GM18861 (cell line): ENCODE measurements at regions not wholly inside any gene's neighbourhood (a gene's known extent, or its start where the extent isn't known, plus 50 kb on each side); places are given as distances from the start of the nearest gene placed in this dataset.

Experiments
- ATAC-seq: cut with Tn5 transposase; IDR thresholded peaks from one replicate; pipeline ENCODE4 v1.9.1; 2021; ENCODE audit not compliant: unreplicated experiment

- ATAC-seq: no peak
Observed at GRCh38 chr4:184942444-184943425, 75.6 kb upstream of the HELT start.

GRCh38 chr4:184949020-184949419 is 69.3 kb upstream of the HELT start:
- no peak for ATAC-seq

GRCh38 chr4:184950117-184950830 is 68.0 kb upstream of the HELT start:
- no peak for ATAC-seq

- ATAC-seq: no peak
Observed at GRCh38 chr4:184950926-184951325, 67.4 kb upstream of the HELT start.

- no peak for ATAC-seq
Observed at GRCh38 chr4:184951668-184952160, 66.6 kb upstream of the HELT start.

- no peak for ATAC-seq
Observed at GRCh38 chr4:184952522-184952921, 65.8 kb upstream of the HELT start.

- no peak for ATAC-seq
Observed at GRCh38 chr4:184953421-184953945, 64.8 kb upstream of the HELT start.

GRCh38 chr4:184953971-184954370 is 64.3 kb upstream of the HELT start:
- no peak for ATAC-seq

GRCh38 chr4:184954482-184954881 is 63.8 kb upstream of the HELT start:
- no peak for ATAC-seq

GRCh38 chr4:184955116-184955515 is 63.2 kb upstream of the HELT start:
- ATAC-seq: no peak

GRCh38 chr4:184955636-184956035 is 62.7 kb upstream of the HELT start:
- peak; percentile 68 for ATAC-seq

GRCh38 chr4:184957446-184958115 is 60.7 kb upstream of the HELT start:
- no peak for ATAC-seq

GRCh38 chr4:184958127-184958922 is 60.0 kb upstream of the HELT start:
- ATAC-seq: no peak

GRCh38 chr4:184958923-184959210 is 59.4 kb upstream of the HELT start:
- no peak for ATAC-seq

- ATAC-seq: no peak
Observed at GRCh38 chr4:184959309-184959708, 59.0 kb upstream of the HELT start.

GRCh38 chr4:184959786-184960185 is 58.5 kb upstream of the HELT start:
- ATAC-seq: no peak

GRCh38 chr4:184960505-184960971 is 57.8 kb upstream of the HELT start:
- ATAC-seq: no peak

GRCh38 chr4:184961660-184962059 is 56.6 kb upstream of the HELT start:
- ATAC-seq: no peak

- no peak for ATAC-seq
Observed at GRCh38 chr4:184962125-184962638, 56.1 kb upstream of the HELT start.
